ENCODE measurements at regions not wholly inside any gene's neighbourhood (a gene's known extent, or its start where the extent isn't known, plus 50 kb on each side); places are given as distances from the start of the nearest gene placed in this dataset.

DNA sequence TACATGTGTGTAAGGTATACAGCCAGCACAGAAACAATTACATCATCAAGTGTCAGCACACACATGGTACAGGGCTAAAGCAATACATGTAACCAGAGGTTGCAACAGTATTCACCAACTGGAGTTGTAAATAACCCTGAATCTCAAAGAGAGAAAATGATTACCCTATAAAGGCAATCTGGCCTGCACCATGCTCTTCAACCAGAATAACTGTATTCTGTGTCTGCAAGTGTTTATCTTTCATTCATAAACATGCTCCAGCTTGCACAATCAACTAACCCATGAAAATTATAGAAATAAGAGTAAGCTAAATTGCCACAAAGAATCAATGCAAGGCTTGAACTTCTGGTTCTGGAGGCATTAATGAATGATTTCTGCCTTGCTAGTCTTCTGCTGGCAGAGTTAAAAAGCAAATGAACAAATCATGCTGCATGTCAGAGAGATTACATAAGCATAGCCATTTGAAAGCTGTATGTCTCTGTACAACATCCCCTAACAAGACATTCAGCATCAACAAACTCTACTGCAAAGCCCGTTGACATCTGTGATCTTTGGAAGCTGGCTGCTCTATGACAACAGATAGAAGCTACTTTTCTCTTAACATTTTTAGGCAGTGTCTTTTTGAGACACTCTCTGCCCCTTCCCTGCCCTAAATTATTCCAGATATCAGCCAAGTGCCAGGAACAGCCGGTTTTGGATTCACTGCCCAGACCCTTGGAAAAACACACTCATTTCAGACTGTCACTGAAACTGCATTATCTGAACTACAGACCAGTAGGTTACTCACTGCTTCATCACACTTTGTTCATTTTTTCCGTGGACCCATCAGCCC lies 871.0 kb downstream of the OTOL1 start:
- no peaks in the 10 kb centered on the region for H3K27me3 ChIP-seq
- no peaks in the 10 kb centered on the region for H3K9me3 ChIP-seq (replicated peaks in 1 of 11)
- no peaks in the 10 kb centered on the region for H4K20me1 ChIP-seq
- no peak overlapping the region for H3K4me3 ChIP-seq
- TF ChIP-seq Cebpa-rat (IDR thresholded peaks at IDR 0.05), result no peak
- peaks cover 0 to 7% (median 0%) of the 10 kb centered on the region in 10 experiments; a peak in 2 of 20 replicates for H3K4me1 ChIP-seq
- no peaks in the 10 kb centered on the region for H3K36me3 ChIP-seq
- no peak overlapping the region for H3K4me2 ChIP-seq
- H3K9ac ChIP-seq, result no peak overlapping the region
- no peak overlapping the region for H3K27ac ChIP-seq

- H3K4me1 ChIP-seq, result peaks cover 0 to 7% (median 0%) of the 10 kb centered on the region in 10 experiments; a peak in 2 of 20 replicates
- H3K27me3 ChIP-seq, result no peaks in the 10 kb centered on the region
- H3K4me3 ChIP-seq, result no peak overlapping the region
- no peak overlapping the region for H3K27ac ChIP-seq
- H3K9ac ChIP-seq, result no peak overlapping the region
- H3K9me3 ChIP-seq (replicated peaks in 1 of 11), result no peaks in the 10 kb centered on the region
- H4K20me1 ChIP-seq, result no peaks in the 10 kb centered on the region
- no peaks in the 10 kb centered on the region for H3K36me3 ChIP-seq
- H3K4me2 ChIP-seq, result no peak overlapping the region
- no peak for TF ChIP-seq Cebpa-rat (IDR thresholded peaks at IDR 0.05)
Observed at GRCh38 chr3:162368417-162368816, 871.8 kb downstream of the OTOL1 start.

- H3K27me3 ChIP-seq, result no peaks in the 10 kb centered on the region
Observed at GRCh38 chr3:162369306-162369705, 872.7 kb downstream of the OTOL1 start.

DNA sequence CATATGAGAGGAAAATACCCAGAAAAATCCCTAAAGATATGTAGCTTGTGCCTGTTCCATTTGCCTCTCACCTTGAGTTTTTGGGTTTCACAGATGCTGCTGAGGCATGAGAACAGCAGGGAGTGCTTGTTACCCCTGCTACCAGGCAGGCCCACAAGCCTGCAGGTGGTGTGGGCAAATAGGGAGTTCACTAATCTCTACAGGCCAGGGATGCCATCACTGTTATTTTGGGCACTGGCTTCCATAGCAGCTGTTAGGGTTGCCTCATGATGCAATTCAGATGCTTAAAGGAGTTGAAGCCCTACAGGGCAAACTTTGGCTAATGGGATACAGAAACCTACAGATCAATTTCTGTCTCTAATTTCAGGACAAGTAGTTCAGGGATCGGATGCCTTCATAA lies 873.5 kb downstream of the OTOL1 start:
- Histone ChIP-seq H4K20me1 (no peaks in the 10 kb centered on the region), H3K4me3 (no peak overlapping the region), H3K9me3 (replicated peaks in 1 of 11) (no peaks in the 10 kb centered on the region), H3K4me2 (no peak overlapping the region), H3K9ac (no peak overlapping the region), H3K27me3 (no peaks in the 10 kb centered on the region), H3K36me3 (no peaks in the 10 kb centered on the region), H3K27ac (no peak overlapping the region), H3K4me1 (peaks cover 0 to 7% (median 0%) of the 10 kb centered on the region in 10 experiments; a peak in 2 of 20 replicates)
- no peak for TF ChIP-seq Cebpa-rat (IDR thresholded peaks at IDR 0.05)

More at GRCh38 chr3:162369306-162369705, 872.7 kb downstream of the OTOL1 start:
- Histone ChIP-seq H3K9me3 (replicated peaks in 1 of 11) (no peaks in the 10 kb centered on the region), H3K36me3 (no peaks in the 10 kb centered on the region), H3K4me3 (no peak overlapping the region), H3K4me1 (peaks cover 0 to 7% (median 0%) of the 10 kb centered on the region in 10 experiments; a peak in 2 of 20 replicates), H4K20me1 (no peaks in the 10 kb centered on the region), H3K4me2 (no peak overlapping the region), H3K27ac (no peak overlapping the region), H3K9ac (no peak overlapping the region)
- TF ChIP-seq Cebpa-rat (IDR thresholded peaks at IDR 0.05), result no peak

- Histone ChIP-seq H3K27me3 (no peaks in the 10 kb centered on the region), H3K27ac (no peak overlapping the region), H4K20me1 (no peaks in the 10 kb centered on the region), H3K4me2 (no peak overlapping the region), H3K36me3 (no peaks in the 10 kb centered on the region), H3K4me3 (no peak overlapping the region), H3K9me3 (replicated peaks in 1 of 11) (no peaks in the 10 kb centered on the region), H3K4me1 (no peaks in the 10 kb centered on the region), H3K9ac (no peak overlapping the region)
- no peak for TF ChIP-seq Cebpa-rat (IDR thresholded peaks at IDR 0.05)
Observed at GRCh38 chr3:162376761-162377160, 880.2 kb downstream of the OTOL1 start.

DNA sequence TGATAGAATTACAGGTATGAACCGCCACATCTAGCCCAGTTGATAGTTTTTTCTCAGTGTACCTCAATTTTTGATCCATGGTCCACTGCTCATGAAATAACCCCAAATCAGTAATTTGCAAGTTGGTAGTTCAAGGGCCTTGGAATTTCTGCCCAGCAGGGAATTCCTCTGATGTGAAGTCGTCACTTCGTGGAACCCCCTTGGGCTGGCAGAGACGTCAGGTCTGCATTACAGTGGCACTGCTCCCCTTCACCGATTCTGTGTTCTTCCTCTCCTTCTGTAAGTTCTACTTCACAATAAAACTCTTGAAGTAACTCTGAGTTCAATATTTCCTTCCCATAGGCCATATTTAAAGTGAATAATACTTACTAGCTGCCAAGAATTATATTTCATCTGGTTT lies 881.0 kb downstream of the OTOL1 start:
- Histone ChIP-seq H3K27me3 (no peaks in the 10 kb centered on the region), H4K20me1 (no peaks in the 10 kb centered on the region), H3K9me3 (replicated peaks in 1 of 11) (no peaks in the 10 kb centered on the region), H3K27ac (no peak overlapping the region), H3K4me3 (no peak overlapping the region), H3K9ac (no peak overlapping the region), H3K4me1 (no peaks in the 10 kb centered on the region), H3K36me3 (no peaks in the 10 kb centered on the region), H3K4me2 (no peak overlapping the region)
- no peak for TF ChIP-seq Cebpa-rat (IDR thresholded peaks at IDR 0.05)

GRCh38 chr3:162385387-162385786 lies 888.8 kb downstream of the OTOL1 start:
- H3K4me3 ChIP-seq, result no peak overlapping the region
- no peak overlapping the region for H3K9ac ChIP-seq
- no peaks in the 10 kb centered on the region for H4K20me1 ChIP-seq
- no peak for TF ChIP-seq Cebpa-rat (IDR thresholded peaks at IDR 0.05)
- no peaks in the 10 kb centered on the region for H3K36me3 ChIP-seq
- H3K27me3 ChIP-seq, result no peaks in the 10 kb centered on the region
- H3K9me3 ChIP-seq (replicated peaks in 1 of 11), result no peaks in the 10 kb centered on the region
- H3K4me1 ChIP-seq, result no peaks in the 10 kb centered on the region
- H3K27ac ChIP-seq, result no peak overlapping the region
- H3K4me2 ChIP-seq, result no peak overlapping the region

DNA sequence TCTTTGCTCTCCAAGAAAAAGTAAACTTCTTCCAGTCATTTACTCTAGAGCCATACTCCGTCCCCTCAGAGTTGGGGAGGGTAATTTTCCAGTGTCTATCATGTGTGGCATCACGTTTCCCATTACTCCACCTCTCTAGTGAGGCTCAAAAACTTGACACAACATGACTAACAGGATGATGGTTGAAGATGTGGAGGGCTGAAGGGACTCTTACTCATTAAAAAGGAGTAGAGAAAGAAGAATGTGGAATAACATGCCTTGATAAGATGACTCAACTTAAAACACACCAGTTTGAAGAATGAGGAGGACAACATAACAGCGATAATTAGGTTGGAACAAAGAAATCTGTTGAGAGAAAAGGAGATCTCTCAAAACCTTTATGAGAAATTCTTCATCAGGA lies 894.3 kb downstream of the OTOL1 start:
- Histone ChIP-seq H3K27me3 (no peaks in the 10 kb centered on the region), H3K36me3 (no peaks in the 10 kb centered on the region), H3K4me2 (no peak overlapping the region), H3K27ac (no peak overlapping the region), H3K4me3 (no peak overlapping the region), H4K20me1 (no peaks in the 10 kb centered on the region), H3K9ac (no peak overlapping the region), H3K4me1 (no peaks in the 10 kb centered on the region), H3K9me3 (replicated peaks in 1 of 11) (no peaks in the 10 kb centered on the region)
- no peak for TF ChIP-seq Cebpa-rat (IDR thresholded peaks at IDR 0.05)

DNA sequence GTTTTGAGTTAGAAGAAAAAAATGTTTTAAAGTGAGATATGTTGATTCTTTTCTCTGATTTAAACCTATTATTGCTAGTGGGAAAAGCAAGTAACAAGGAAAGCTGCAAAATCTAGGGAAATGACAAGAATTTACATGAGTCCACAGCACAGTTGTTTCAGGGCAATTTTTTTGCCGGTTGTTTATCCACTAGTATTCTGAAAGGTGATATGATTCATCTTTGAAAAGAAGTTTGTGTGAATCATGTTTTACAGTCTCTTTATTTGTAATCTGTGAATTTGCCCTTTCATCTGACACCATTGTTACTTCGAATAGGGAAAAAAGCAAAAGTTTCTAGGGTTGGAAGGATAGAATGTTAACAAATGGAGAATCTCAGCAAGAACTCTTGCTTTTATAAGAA lies 894.7 kb downstream of the OTOL1 start:
- TF ChIP-seq Cebpa-rat (IDR thresholded peaks at IDR 0.05), result no peak
- no peaks in the 10 kb centered on the region for H3K27me3 ChIP-seq
- no peaks in the 10 kb centered on the region for H3K4me1 ChIP-seq
- no peaks in the 10 kb centered on the region for H4K20me1 ChIP-seq
- H3K4me3 ChIP-seq, result no peak overlapping the region
- H3K27ac ChIP-seq, result no peak overlapping the region
- H3K36me3 ChIP-seq, result no peaks in the 10 kb centered on the region
- H3K9me3 ChIP-seq (replicated peaks in 1 of 11), result no peaks in the 10 kb centered on the region
- no peak overlapping the region for H3K9ac ChIP-seq
- H3K4me2 ChIP-seq, result no peak overlapping the region

GRCh38 chr3:162395496-162395895 lies 898.9 kb downstream of the OTOL1 start:
- H3K27me3 ChIP-seq, result no peaks in the 10 kb centered on the region

More at GRCh38 chr3:162395496-162395895, 898.9 kb downstream of the OTOL1 start:
- no peak for TF ChIP-seq Cebpa-rat (IDR thresholded peaks at IDR 0.05)
- no peak overlapping the region for H3K4me3 ChIP-seq
- no peak overlapping the region for H3K4me2 ChIP-seq
- H4K20me1 ChIP-seq, result no peaks in the 10 kb centered on the region
- H3K27ac ChIP-seq, result no peak overlapping the region
- no peaks in the 10 kb centered on the region for H3K4me1 ChIP-seq
- H3K9me3 ChIP-seq (replicated peaks in 1 of 11), result no peaks in the 10 kb centered on the region
- H3K36me3 ChIP-seq, result no peaks in the 10 kb centered on the region
- no peak overlapping the region for H3K9ac ChIP-seq

All from BLaER1 treated with 17β-estradiol and CSF1 and Interleukin-3, amounts not matched to agents 10 nM and 100 nM (cell line).